ENCODE measurements at regions not wholly inside any gene's neighbourhood (a gene's known extent, or its start where the extent isn't known, plus 50 kb on each side); places are given as distances from the start of the nearest gene placed in this dataset.

DNA sequence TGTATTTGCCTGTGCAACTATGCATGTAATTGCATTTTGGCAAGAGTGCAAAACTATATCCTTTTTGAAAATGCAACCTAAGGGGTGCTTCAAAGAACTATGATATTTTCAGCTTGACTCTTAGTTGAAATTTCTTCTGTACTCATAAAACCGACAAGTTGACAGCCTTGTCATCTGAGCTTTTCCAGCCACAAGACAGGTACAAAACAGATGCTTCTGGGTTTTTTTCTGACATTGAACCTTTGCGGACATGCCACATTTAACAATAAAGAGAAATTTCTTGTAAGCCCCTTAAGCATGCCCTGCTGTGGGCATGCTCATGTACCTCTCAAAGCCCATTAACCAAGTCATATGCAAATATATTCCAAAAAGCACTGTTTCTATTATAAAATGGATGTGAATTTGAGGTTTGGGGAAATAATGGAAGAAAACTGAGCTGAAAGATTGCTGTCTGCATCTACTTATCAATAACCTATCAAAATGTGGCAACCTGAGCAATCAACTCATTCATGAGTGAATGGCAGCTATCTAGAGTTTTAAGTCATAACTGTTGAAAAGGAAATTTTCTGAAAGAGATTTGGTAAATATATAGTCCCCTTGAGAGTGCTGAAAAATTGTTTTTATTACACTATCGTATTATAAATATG, 1117.0 kb upstream of the LRRTM3 start:
- TF ChIP-seq KLF1 (tag by site-specific recombination; IDR thresholded peaks at IDR 0.05), result no peak
- no peak for TF ChIP-seq ZSCAN23 (tag by site-specific recombination; IDR thresholded peaks at IDR 0.05)
- TF ChIP-seq PRDM1 (tag by site-specific recombination; IDR thresholded peaks at IDR 0.05), result no peak
- no peak for TF ChIP-seq ZNF169 (tag by site-specific recombination; IDR thresholded peaks at IDR 0.05)
- TF ChIP-seq ZNF580 (tag by site-specific recombination; IDR thresholded peaks at IDR 0.05), result no peak
- TF ChIP-seq GLI2 (tag by site-specific recombination; IDR thresholded peaks at IDR 0.05; ENCODE audit: borderline replicate concordance, low read depth), result no peak
- TF ChIP-seq ZNF701 (tag by site-specific recombination; IDR thresholded peaks at IDR 0.05), result no peak
- TF ChIP-seq ZNF280C (tag by site-specific recombination; IDR thresholded peaks at IDR 0.05), result no peak
- TF ChIP-seq, protein P1, sequence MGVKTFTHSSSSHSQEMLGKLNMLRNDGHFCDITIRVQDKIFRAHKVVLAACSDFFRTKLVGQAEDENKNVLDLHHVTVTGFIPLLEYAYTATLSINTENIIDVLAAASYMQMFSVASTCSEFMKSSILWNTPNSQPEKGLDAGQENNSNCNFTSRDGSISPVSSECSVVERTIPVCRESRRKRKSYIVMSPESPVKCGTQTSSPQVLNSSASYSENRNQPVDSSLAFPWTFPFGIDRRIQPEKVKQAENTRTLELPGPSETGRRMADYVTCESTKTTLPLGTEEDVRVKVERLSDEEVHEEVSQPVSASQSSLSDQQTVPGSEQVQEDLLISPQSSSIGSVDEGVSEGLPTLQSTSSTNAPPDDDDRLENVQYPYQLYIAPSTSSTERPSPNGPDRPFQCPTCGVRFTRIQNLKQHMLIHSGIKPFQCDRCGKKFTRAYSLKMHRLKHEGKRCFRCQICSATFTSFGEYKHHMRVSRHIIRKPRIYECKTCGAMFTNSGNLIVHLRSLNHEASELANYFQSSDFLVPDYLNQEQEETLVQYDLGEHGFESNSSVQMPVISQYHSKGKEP (tag by site-specific recombination; IDR thresholded peaks at IDR 0.05), result no peak
- TF ChIP-seq ZNF362 (tag by site-specific recombination; IDR thresholded peaks at IDR 0.05), result no peak
- no peak for TF ChIP-seq ZFP37 (tag by site-specific recombination; IDR thresholded peaks at IDR 0.05)
- no peak for TF ChIP-seq ZFP41 (tag by site-specific recombination; IDR thresholded peaks at IDR 0.05; ENCODE audit: borderline replicate concordance)
- TF ChIP-seq, protein P2, sequence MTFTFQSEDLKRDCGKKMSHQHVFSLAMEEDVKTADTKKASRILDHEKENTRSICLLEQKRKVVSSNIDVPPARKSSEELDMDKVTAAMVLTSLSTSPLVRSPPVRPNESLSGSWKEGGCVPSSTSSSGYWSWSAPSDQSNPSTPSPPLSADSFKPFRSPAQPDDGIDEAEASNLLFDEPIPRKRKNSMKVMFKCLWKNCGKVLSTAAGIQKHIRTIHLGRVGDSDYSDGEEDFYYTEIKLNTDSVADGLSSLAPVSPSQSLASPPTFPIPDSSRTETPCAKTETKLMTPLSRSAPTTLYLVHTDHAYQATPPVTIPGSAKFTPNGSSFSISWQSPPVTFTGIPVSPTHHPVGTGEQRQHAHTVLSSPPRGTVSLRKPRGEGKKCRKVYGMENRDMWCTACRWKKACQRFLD (tag by site-specific recombination; IDR thresholded peaks at IDR 0.05), result no peak
- no peak for TF ChIP-seq ZNF791 (tag by site-specific recombination; IDR thresholded peaks at IDR 0.05)
- TF ChIP-seq, protein P3, sequence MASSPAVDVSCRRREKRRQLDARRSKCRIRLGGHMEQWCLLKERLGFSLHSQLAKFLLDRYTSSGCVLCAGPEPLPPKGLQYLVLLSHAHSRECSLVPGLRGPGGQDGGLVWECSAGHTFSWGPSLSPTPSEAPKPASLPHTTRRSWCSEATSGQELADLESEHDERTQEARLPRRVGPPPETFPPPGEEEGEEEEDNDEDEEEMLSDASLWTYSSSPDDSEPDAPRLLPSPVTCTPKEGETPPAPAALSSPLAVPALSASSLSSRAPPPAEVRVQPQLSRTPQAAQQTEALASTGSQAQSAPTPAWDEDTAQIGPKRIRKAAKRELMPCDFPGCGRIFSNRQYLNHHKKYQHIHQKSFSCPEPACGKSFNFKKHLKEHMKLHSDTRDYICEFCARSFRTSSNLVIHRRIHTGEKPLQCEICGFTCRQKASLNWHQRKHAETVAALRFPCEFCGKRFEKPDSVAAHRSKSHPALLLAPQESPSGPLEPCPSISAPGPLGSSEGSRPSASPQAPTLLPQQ (tag by site-specific recombination; IDR thresholded peaks at IDR 0.05), result no peak

GRCh38 chr10:65811931-65812525, 1113.8 kb upstream of the LRRTM3 start:
- H3K4me3 ChIP-seq (ENCODE audit: low read depth, low read length), result no peak overlapping the region

More for the DNA sequence above, 1117.0 kb upstream of the LRRTM3 start:
- POLR2A ChIA-PET, result no interaction called here
- no peaks in the 10 kb centered on the region for H3K36me3 ChIP-seq (ENCODE audit: control insufficient read depth in 2 of 2, insufficient read depth in 1 of 2, low read length in 2 of 2)
- H3K9me3 ChIP-seq (ENCODE audit: control insufficient read depth, insufficient read depth, low read depth, low read length), result no peaks in the 10 kb centered on the region
- H3K27ac ChIP-seq (ENCODE audit: extremely low read depth, low read depth, low read length), result no peak overlapping the region
- no peak overlapping the region for H3K4me3 ChIP-seq (ENCODE audit: low read depth, low read length)
- peaks cover 18% of the 10 kb centered on the region for H3K4me1 ChIP-seq (ENCODE audit: control insufficient read depth, insufficient read depth, low read length)
- CTCF ChIA-PET, result interaction anchor here (0.6 kb wide), 1 partner anchor 503 kb away, joined by 3 read pairs; no protein-coding TSS in a partner anchor

More at GRCh38 chr10:65811931-65812525, 1113.8 kb upstream of the LRRTM3 start:
- TF ChIP-seq, protein P2 (tag by site-specific recombination; IDR thresholded peaks at IDR 0.05), result no peak
- TF ChIP-seq IKZF3 (tag by site-specific recombination; IDR thresholded peaks at IDR 0.05) (no peak), SALL2 (tag by site-specific recombination; IDR thresholded peaks at IDR 0.05; ENCODE audit: borderline replicate concordance) (no peak), ZNF529 (tag by site-specific recombination; IDR thresholded peaks at IDR 0.05; ENCODE audit: insufficient replicate concordance) (no peak)
- no peak overlapping the region for H3K27ac ChIP-seq (ENCODE audit: extremely low read depth, low read depth, low read length)
- H3K9me3 ChIP-seq (ENCODE audit: control insufficient read depth, insufficient read depth, low read depth, low read length), result no peaks in the 10 kb centered on the region
- no peaks in the 10 kb centered on the region for H3K4me1 ChIP-seq (ENCODE audit: control insufficient read depth, insufficient read depth, low read length)
- POLR2A ChIA-PET, result no interaction called here
- H3K36me3 ChIP-seq (ENCODE audit: control insufficient read depth in 2 of 2, insufficient read depth in 1 of 2, low read length in 2 of 2), result no peaks in the 10 kb centered on the region
- CTCF ChIA-PET, result no interaction called here
